WERI-Rb-1 (cell line): ENCODE measurements at regions not wholly inside any gene's neighbourhood (a gene's known extent, or its start where the extent isn't known, plus 50 kb on each side); places are given as distances from the start of the nearest gene placed in this dataset.
A peak's percentile ranks its signal among the peaks of the same experiment; 100 is the strongest.

Experiments
- DNase-seq: peaks from one replicate; pipeline ENCODE4 v3.0.0-alpha.2; 2020
- H3K27ac ChIP-seq: fragments of 250-450 bp; sonication (Bioruptor Pico); 2 replicates; pipeline ENCODE4 v1.5.1; 2020; ENCODE audit warnings: mild to moderate bottlenecking, moderate library complexity
- H3K27me3 ChIP-seq: fragments of 250-450 bp; sonication (Bioruptor Pico); 2 replicates; pipeline ENCODE4 v1.5.1; 2021; ENCODE audit warnings: mild to moderate bottlenecking, low read depth, moderate library complexity; ENCODE audit not compliant: insufficient read depth, severe bottlenecking
- H3K36me3 ChIP-seq: fragments of 250-450 bp; sonication (Bioruptor Pico); 2 replicates; pipeline ENCODE4 v1.5.1; 2020; ENCODE audit warnings: mild to moderate bottlenecking, moderate library complexity
- H3K4me3 ChIP-seq: 2 replicates; pipeline ENCODE4 v1.5.1; 2011; ENCODE audit warnings: low read depth, mild to moderate bottlenecking, control low read depth, low read length
- H3K9me3 ChIP-seq: fragments of 250-450 bp; sonication (Bioruptor Pico); 2 replicates; pipeline ENCODE4 v1.5.1; 2021; ENCODE audit warnings: mild to moderate bottlenecking, moderate library complexity; ENCODE audit not compliant: severe bottlenecking
- TF ChIP-seq, protein P1 (sequence below): IDR thresholded peaks from 2 replicates; pipeline ENCODE4 v1.5.1; 2011; ENCODE audit warnings: low read depth, mild to moderate bottlenecking, control low read depth, inconsistent platforms, low read length

DNA sequence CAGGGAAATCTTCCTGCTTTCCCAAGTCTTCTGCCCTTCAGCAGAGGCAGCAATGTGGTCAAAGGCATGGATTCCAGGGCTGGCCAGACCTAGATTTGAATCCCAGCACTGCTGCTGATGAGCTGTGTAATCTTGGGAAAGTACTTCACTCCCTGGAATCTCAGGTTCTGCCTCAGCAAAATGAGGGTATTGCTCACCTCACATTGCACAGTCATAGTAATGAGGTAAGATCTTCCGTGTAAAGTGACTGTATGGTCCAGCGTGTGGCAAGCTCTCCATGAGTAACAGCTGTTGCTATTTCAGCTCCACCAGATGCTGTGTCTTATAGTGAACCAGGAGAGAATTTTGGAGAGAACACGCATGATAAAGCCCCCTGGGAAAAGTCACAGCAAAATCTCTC lies 56.1 kb upstream of the F3 start:
- Histone ChIP-seq H3K9me3 (no peaks in the 10 kb centered on the region), H3K4me3 (no peak overlapping the region), H3K27me3 (no peaks in the 10 kb centered on the region), H3K36me3 (no peaks in the 10 kb centered on the region), H3K27ac (no peak overlapping the region)
- TF ChIP-seq, protein P1, sequence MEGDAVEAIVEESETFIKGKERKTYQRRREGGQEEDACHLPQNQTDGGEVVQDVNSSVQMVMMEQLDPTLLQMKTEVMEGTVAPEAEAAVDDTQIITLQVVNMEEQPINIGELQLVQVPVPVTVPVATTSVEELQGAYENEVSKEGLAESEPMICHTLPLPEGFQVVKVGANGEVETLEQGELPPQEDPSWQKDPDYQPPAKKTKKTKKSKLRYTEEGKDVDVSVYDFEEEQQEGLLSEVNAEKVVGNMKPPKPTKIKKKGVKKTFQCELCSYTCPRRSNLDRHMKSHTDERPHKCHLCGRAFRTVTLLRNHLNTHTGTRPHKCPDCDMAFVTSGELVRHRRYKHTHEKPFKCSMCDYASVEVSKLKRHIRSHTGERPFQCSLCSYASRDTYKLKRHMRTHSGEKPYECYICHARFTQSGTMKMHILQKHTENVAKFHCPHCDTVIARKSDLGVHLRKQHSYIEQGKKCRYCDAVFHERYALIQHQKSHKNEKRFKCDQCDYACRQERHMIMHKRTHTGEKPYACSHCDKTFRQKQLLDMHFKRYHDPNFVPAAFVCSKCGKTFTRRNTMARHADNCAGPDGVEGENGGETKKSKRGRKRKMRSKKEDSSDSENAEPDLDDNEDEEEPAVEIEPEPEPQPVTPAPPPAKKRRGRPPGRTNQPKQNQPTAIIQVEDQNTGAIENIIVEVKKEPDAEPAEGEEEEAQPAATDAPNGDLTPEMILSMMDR, result no peak
- DNase-seq, result no peak

DNA sequence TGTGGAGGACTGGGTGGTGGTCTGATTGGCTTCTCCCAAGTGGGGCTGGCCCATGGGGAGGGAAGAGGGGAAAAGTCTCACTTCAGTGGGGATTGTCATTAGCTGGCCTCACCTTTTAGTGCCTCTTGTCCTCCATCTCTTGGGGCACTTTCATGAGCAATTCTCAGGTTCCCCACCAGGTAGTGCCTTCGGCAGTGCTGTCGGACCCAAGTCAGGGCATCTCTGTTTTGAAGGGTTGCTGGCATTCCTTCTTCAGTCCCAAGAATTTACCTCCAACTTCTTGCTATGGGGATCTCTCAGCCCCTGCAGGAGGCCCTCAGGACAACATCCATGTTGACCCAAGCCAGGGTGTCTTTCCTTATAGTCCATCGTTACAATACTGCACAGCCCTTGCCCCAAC lies 54.7 kb upstream of the F3 start:
- H3K27ac ChIP-seq, result no peak overlapping the region
- H3K27me3 ChIP-seq, result no peaks in the 10 kb centered on the region
- no peaks in the 10 kb centered on the region for H3K36me3 ChIP-seq
- H3K9me3 ChIP-seq, result no peaks in the 10 kb centered on the region
- TF ChIP-seq, protein P1, result peak; percentile 8; the same call in 1 of the 2 replicates
- H3K4me3 ChIP-seq, result no peak overlapping the region
- DNase-seq, result no peak

DNA sequence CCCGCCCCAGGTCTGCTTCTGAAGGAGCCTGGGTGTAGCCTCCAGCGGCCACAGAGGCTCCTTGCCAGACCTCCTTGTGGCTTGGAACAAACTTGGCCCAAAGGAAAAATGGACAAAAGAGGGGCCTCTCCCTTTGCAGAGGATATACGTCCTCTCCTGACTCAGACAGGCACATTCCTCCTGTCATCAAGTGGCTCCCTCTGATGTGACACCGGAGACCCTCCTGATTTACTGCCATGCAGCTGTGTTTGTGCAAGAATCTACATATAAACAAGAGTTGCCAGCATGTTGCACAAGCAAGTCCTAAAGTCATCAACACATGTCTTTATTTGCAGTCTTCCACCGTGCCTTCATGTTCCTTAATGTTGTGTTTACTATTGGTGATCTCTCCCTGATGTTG lies 54.1 kb upstream of the F3 start:
- TF ChIP-seq, protein P1, result no peak

DNA sequence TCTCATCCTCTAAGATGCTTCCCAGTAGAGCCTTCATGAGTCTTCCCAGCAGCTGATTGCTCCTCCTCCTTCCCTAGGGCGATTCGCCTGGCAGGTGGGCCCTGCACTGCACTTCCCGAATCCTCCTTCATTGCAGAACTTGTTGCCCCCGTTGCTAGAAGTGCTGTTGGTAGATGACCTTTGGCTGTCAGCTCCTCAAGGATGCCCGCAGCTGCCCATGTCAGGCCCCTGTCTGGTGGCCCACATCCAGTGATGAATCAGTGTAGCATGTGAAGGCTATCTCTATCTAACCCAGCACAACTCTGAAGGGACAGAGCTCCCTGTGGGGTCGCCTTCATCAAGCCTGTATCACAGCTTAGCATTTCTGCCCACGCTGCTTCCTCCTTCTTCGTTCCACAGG lies 52.1 kb upstream of the F3 start:
- H3K36me3 ChIP-seq, result no peaks in the 10 kb centered on the region
- H3K9me3 ChIP-seq, result no peaks in the 10 kb centered on the region
- no peak overlapping the region for H3K4me3 ChIP-seq
- TF ChIP-seq, protein P1, result no peak
- H3K27me3 ChIP-seq, result no peaks in the 10 kb centered on the region
- DNase-seq, result no peak
- no peak overlapping the region for H3K27ac ChIP-seq

More for the DNA sequence above, 54.1 kb upstream of the F3 start:
- DNase-seq, result no peak
- Histone ChIP-seq H3K36me3 (no peaks in the 10 kb centered on the region), H3K4me3 (no peak overlapping the region), H3K27ac (no peak overlapping the region), H3K27me3 (no peaks in the 10 kb centered on the region), H3K9me3 (no peaks in the 10 kb centered on the region)

DNA sequence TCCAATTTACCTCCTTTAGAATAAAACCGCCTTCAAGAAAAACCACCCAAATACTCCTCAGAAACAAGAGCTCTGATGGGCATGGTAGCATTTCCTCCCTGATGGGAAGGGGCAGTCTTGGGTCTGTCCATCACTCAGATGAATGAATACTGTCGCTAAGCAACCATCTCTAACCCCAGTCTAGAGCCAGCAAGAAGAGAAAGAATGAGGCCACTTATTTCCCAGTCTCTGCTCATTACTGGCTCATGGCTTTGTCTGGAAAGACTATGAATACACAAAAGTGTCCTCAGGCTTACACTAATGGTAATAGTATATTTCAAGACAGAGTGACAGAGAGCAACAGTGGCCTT lies 51.0 kb upstream of the F3 start:
- Histone ChIP-seq H3K36me3 (no peaks in the 10 kb centered on the region), H3K27me3 (no peaks in the 10 kb centered on the region), H3K4me3 (no peak overlapping the region), H3K9me3 (no peaks in the 10 kb centered on the region), H3K27ac (no peak overlapping the region)
- DNase-seq, result no peak
- TF ChIP-seq, protein P1, result no peak

DNA sequence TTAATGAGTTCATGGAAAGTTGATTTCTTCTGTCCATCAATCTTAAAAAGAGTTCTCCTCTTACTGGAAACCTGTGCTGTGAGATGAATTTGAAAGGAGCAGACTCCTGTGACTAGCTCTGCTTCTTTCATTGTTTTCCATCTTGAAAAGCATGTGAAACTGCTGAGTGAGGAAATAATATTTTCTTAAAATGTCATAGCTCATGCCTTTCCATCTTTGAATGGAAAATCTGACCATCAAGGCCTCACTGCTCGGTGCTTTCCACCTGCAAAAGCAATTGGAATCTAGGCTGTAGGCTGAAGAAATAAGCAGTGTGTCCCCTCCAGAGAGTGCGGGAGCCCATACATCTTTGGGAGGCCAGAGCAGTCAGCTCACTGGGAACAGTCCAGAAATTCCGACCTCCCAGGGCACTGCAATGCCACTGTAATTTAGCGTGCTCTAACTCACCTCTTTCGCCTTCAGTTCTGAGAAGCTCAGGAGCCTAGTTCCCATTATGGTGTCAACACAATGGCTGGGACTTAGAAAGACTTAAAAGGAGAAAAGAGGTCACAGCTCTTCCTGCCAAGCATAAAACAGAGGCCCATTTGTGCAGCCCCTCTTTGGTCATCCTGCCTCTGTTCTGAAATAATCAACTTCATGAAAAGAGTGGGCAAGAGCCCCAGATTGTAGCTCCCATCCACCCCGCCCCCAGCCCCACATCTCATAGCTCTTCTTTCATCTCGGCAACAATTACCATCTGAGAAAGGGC lies 50.4 kb upstream of the F3 start:
- no peaks in the 10 kb centered on the region for H3K36me3 ChIP-seq
- H3K9me3 ChIP-seq, result no peaks in the 10 kb centered on the region
- H3K27me3 ChIP-seq, result no peaks in the 10 kb centered on the region
- no peak for DNase-seq
- TF ChIP-seq, protein P1, result no peak
- H3K27ac ChIP-seq, result no peak overlapping the region
- H3K4me3 ChIP-seq, result no peak overlapping the region
